Heart left ventricle (tissue), 16 donors: ENCODE measurements at regions not wholly inside any gene's neighbourhood (a gene's known extent, or its start where the extent isn't known, plus 50 kb on each side); places are given as distances from the start of the nearest gene placed in this dataset.

ENCODE experiments used
- ATAC-seq, 4 donors: fragments of 200-7000 bp; cut with Tn5 transposase; one replicate each; pipeline ENCODE4 v1.9.1; 2020 to 2022; ENCODE audit warnings: moderate library complexity in 4 of 4, mild to moderate bottlenecking in 3 of 4, moderate number of reproducible peaks in 1 of 4
- DNase-seq, 5 donors: peaks; one replicate each; pipeline ENCODE4 v3.0.0-alpha.2; 2020
- H3K27ac ChIP-seq, 12 donors: fragments of 200-600 bp; sonication (generic) in 4 of 12; one replicate each; pipeline versions ENCODE4 v1.5.0 to v1.8.0; 2016 to 2022; ENCODE audit warnings: mild to moderate bottlenecking in 2 of 12
- H3K27me3 ChIP-seq, 9 donors: fragments of 200-600 bp; sonication (generic) in 2 of 9; one replicate each; pipeline versions ENCODE4 v1.5.1 to v1.8.0; 2016 to 2022; ENCODE audit warnings: mild to moderate bottlenecking in 3 of 9
- H3K36me3 ChIP-seq, 9 donors: fragments of 200-600 bp; sonication (generic) in 2 of 9; one replicate each; pipeline versions ENCODE4 v1.5.0 to v1.8.0; 2018 to 2022; ENCODE audit warnings: mild to moderate bottlenecking in 2 of 9
- H3K4me1 ChIP-seq, 12 donors: fragments of 200-600 bp; sonication (generic) in 4 of 12; one replicate each; pipeline versions ENCODE4 v1.5.0 to v1.8.0; 2016 to 2022; ENCODE audit warnings: mild to moderate bottlenecking in 3 of 12
- H3K4me3 ChIP-seq, 12 donors: fragments of 200-600 bp; sonication (generic) in 4 of 12; one replicate each; pipeline versions ENCODE4 v1.5.0 to v1.8.0; 2017 to 2022; ENCODE audit warnings: mild to moderate bottlenecking in 9 of 12, moderate library complexity in 4 of 12
- H3K9me3 ChIP-seq, 12 donors: fragments of 200-600 bp; sonication (generic) in 4 of 12; one replicate each; pipeline versions ENCODE4 v1.5.0 to v1.8.0; 2016 to 2022; ENCODE audit warnings: mild to moderate bottlenecking in 1 of 12
- CTCF ChIP-seq, 12 donors: fragments of 200-600 bp; sonication (generic) in 4 of 12; IDR thresholded peaks; one replicate each; pipeline versions ENCODE4 v1.5.0 to v1.8.0; 2018 to 2022; ENCODE audit warnings: antibody characterized with exemption in 12 of 12, mild to moderate bottlenecking in 5 of 12
- POLR2A ChIP-seq, 2 donors: fragments of 450-650 bp; IDR thresholded peaks; one replicate each; pipeline ENCODE4 v1.6.1; 2017; ENCODE audit warnings: antibody characterized with exemption in 2 of 2, mild to moderate bottlenecking in 2 of 2, moderate library complexity in 2 of 2
- WGBS, 4 donors: extraction: QIAGEN DNeasy Blood & Tissue Kit in 2 of 4; methylation state at CpG; one replicate each; pipeline versions ENCODE4 v1.1.5 to v1.1.7; 2013 to 2018; 5-methylcytosine and 5-hydroxymethylcytosine counted together
- intact Hi-C, 10 donors: fragments of 100-400 bp; cut with DNase I; formaldehyde crosslinking; loops; one replicate each; pipeline versions ENCODE4 v1.11.1 to v1.14.2; 2022
- donor health status: ischemic (EF 13 %, LVEDD 7.1; RV severe dilation, severe dysfunction).
- donor health status: healthy with polysubstance abuse.
- donor health status: DM: no; HTN: yes; CAD: no.
- donor health status: DM: no; HTN: no; CAD: no.
- donor health status: ischemic (EF 25% LVEDD 6.9; RV normal size, moderate dysfunction).
- donor health status: ischemic (EF 25% LVEDD 5.7; RV mildly dilated, moderate dysfunction).
- donor health status: healthy.
- donor health status: DM: yes; HTN: yes; CAD: no.
- donor health status: ischemic (EF 35%, LVEDD 5.7; RV mildly dilated, moderate dysfunction).
- donor health status: nonischemic (EF 11% LVEDD 7.7; RV severe dilation, severe dysfunction).
- donor health status: DM: yes; HTN: yes; CAD: no.
- donor health status: PGD.
- donor health status: ischemic (EF 29% LVEDD 5.4; RV normal size, mild dysfunction).
- donor health status: nonischemic (EF 23%, LVEDD 6.1; RV moderate dilation, normal function).

- peak overlapping the region in 9 of 12 donors; percentile 12 to 57 (median 40) for H3K27ac ChIP-seq
- H3K36me3 ChIP-seq = no peaks in the 10 kb centered on the region
- no peaks in the 10 kb centered on the region for H3K27me3 ChIP-seq
- WGBS, 4 donors = 24 to 31% (median 28%) methylated on average over 6 of the region's 6 CpGs
- ATAC-seq = peak; percentile 61 to 83 (median 81)
- no peak overlapping the region for H3K4me3 ChIP-seq
- intact Hi-C loops = loop anchor here in 9 of 10 donors (2.0 to 10.0 kb wide), 5 partner anchors 71 to 419 kb away; partner anchors contain the start of gene RDX (in 3 of the 9)
- H3K4me1 ChIP-seq = peaks cover 6 to 34% (median 14%) of the 10 kb centered on the region in 12 donors
- DNase-seq = peak; percentile 62 to 79 (median 71)
- TF ChIP-seq CTCF (IDR thresholded peaks at IDR 0.05) (no peak), POLR2A (IDR thresholded peaks at IDR 0.05) (no peak)
- no peaks in the 10 kb centered on the region for H3K9me3 ChIP-seq
These were observed 63.5 kb upstream of the FDX1 start for GRCh38 chr11:110366291-110366690.

- H3K4me3 ChIP-seq = no peak overlapping the region
- no peaks in the 10 kb centered on the region for H3K27me3 ChIP-seq
- H3K36me3 ChIP-seq = no peaks in the 10 kb centered on the region
- ATAC-seq (no peak), DNase-seq (no peak)
- 38 to 71% (median 63%) methylated on average over 2 of the region's 2 CpGs for WGBS, 4 donors
- H3K9me3 ChIP-seq = peaks cover 0 to 6% (median 0%) of the 10 kb centered on the region in 12 donors
- peak in 11 of 12 donors; percentile 11 to 53 (median 31) for TF ChIP-seq CTCF (IDR thresholded peaks at IDR 0.05)
- TF ChIP-seq POLR2A (IDR thresholded peaks at IDR 0.05) = no peak
- H3K27ac ChIP-seq = no peak overlapping the region
- H3K4me1 ChIP-seq = peaks cover 6 to 28% (median 11%) of the 10 kb centered on the region in 12 donors
- intact Hi-C loops = loop anchor here (1.0 to 10.0 kb wide), 6 partner anchors 73 to 420 kb away; partner anchors contain the start of gene RDX (in 3 of the 10)
These were observed 62.2 kb upstream of the FDX1 start for GRCh38 chr11:110367571-110367970.

- no peak overlapping the region for H3K4me3 ChIP-seq
- whole genome bisulfite sequencing, 4 donors = 92 to 100% (median 95%) methylated on average over 1 of the region's 1 CpG
- TF ChIP-seq CTCF (IDR thresholded peaks at IDR 0.05) = no peak
- TF ChIP-seq POLR2A (IDR thresholded peaks at IDR 0.05) = no peak
- H3K27ac ChIP-seq = no peak overlapping the region
- ATAC-seq (no peak), DNase-seq (no peak)
- no peaks in the 10 kb centered on the region for H3K27me3 ChIP-seq
- peaks cover 0 to 6% (median 0%) of the 10 kb centered on the region in 12 donors for H3K9me3 ChIP-seq
- no peaks in the 10 kb centered on the region for H3K36me3 ChIP-seq
- intact Hi-C loops = loop anchor here in 1 of 10 donors (10.0 kb wide), 1 partner anchor 426 kb away; no protein-coding TSS in a partner anchor
- peaks cover 0 to 39% (median 8%) of the 10 kb centered on the region in 12 donors for H3K4me1 ChIP-seq
These were observed 58.7 kb upstream of the FDX1 start for GRCh38 chr11:110371084-110371483.

- peaks cover 0 to 44% (median 7%) of the 10 kb centered on the region in 12 donors for H3K4me1 ChIP-seq
- H3K4me3 ChIP-seq = no peak overlapping the region
- WGBS, 4 donors = 80 to 91% (median 83%) methylated on average over 5 of the region's 5 CpGs
- no peaks in the 10 kb centered on the region for H3K36me3 ChIP-seq
- H3K9me3 ChIP-seq = peaks cover 0 to 6% (median 0%) of the 10 kb centered on the region in 12 donors
- peak overlapping the region in 1 of 12 donors; percentile 65 for H3K27ac ChIP-seq
- ATAC-seq (no peak), DNase-seq (no peak)
- H3K27me3 ChIP-seq = no peaks in the 10 kb centered on the region
- TF ChIP-seq CTCF (IDR thresholded peaks at IDR 0.05) (no peak), POLR2A (IDR thresholded peaks at IDR 0.05) (no peak)
- intact Hi-C loops = loop anchor here in 1 of 10 donors (10.0 kb wide), 1 partner anchor 428 kb away; no protein-coding TSS in a partner anchor
These were observed 56.6 kb upstream of the FDX1 start for GRCh38 chr11:110373051-110373702.
